GM23338 (cell line): ENCODE measurements at regions not wholly inside any gene's neighbourhood (a gene's known extent, or its start where the extent isn't known, plus 50 kb on each side); places are given as distances from the start of the nearest gene placed in this dataset.

ENCODE experiments used
- ATAC-seq: fragments of 200-7000 bp; cut with Tn5 transposase; 3 replicates; pipeline ENCODE4 v1.9.1; 2020
- DNase-seq: peaks from one replicate; pipeline ENCODE4 v3.0.0-alpha.2; 2015; ENCODE audit warnings: low spot score
- H2AFZ ChIP-seq: fragments of 200-600 bp; sonication (generic); 2 replicates; pipeline ENCODE4 v1.8.0; 2016; ENCODE audit warnings: antibody characterized with exemption, mild to moderate bottlenecking, moderate library complexity
- H3F3A ChIP-seq: fragments of 200-600 bp; sonication (generic); replicated peaks from 2 replicates; pipeline ENCODE4 v1.8.0; 2017; ENCODE audit warnings: antibody characterized with exemption, mixed run types, low read depth
- H3K27ac ChIP-seq: fragments of 200-600 bp; sonication (generic); 2 replicates; pipeline ENCODE4 v1.6.1; 2016; ENCODE audit warnings: low read depth
- H3K27me3 ChIP-seq: fragments of 200-600 bp; sonication (generic); 2 replicates; pipeline ENCODE4 v1.8.0; 2016; ENCODE audit warnings: mild to moderate bottlenecking, mixed run types, moderate library complexity; ENCODE audit not compliant: insufficient read depth
- H3K36me3 ChIP-seq: fragments of 200-600 bp; sonication (generic); 2 replicates; pipeline ENCODE4 v1.8.0; 2016; ENCODE audit warnings: mild to moderate bottlenecking; ENCODE audit not compliant: insufficient read depth
- H3K4me1 ChIP-seq: fragments of 200-600 bp; sonication (generic); 2 replicates; pipeline ENCODE4 v1.8.0; 2016; ENCODE audit warnings: mild to moderate bottlenecking, moderate library complexity; ENCODE audit not compliant: insufficient read depth
- H3K4me2 ChIP-seq: fragments of 200-600 bp; sonication (generic); 2 replicates; pipeline ENCODE4 v1.7.1; 2017; ENCODE audit warnings: mixed run types
- H3K4me3 ChIP-seq: fragments of 200-600 bp; sonication (generic); 2 replicates; pipeline ENCODE4 v1.6.1; 2016; ENCODE audit warnings: mixed run types
- H3K79me2 ChIP-seq: fragments of 200-600 bp; sonication (generic); replicated peaks from 2 replicates; pipeline ENCODE4 v1.8.0; 2017; ENCODE audit warnings: mild to moderate bottlenecking; ENCODE audit not compliant: insufficient read depth
- H3K9me2 ChIP-seq: fragments of 200-600 bp; sonication (generic); 2 replicates; pipeline ENCODE4 v1.8.0; 2017; ENCODE audit not compliant: insufficient read depth
- H4K20me1 ChIP-seq: fragments of 200-600 bp; sonication (generic); replicated peaks from 2 replicates; pipeline ENCODE4 v1.8.0; 2017; ENCODE audit warnings: mild to moderate bottlenecking; ENCODE audit not compliant: insufficient read depth
- H3K27ac Mint-ChIP-seq: 2 replicates; pipeline ENCODE4 v1.8.0; 2020; ENCODE audit warnings: inconsistent platforms, mild to moderate bottlenecking, moderate library complexity, mixed read lengths
- H3K27me3 Mint-ChIP-seq: 3 replicates; pipeline ENCODE4 v1.8.0; 2022; ENCODE audit warnings: low read depth, mild to moderate bottlenecking, moderate library complexity, mixed read lengths, inconsistent platforms; ENCODE audit not compliant: insufficient read depth, poor library complexity
- H3K36me3 Mint-ChIP-seq: 3 replicates; pipeline ENCODE4 v1.8.0; 2021; ENCODE audit warnings: low read depth, mild to moderate bottlenecking, inconsistent platforms, moderate library complexity, mixed read lengths
- H3K4me1 Mint-ChIP-seq: 3 replicates; pipeline ENCODE4 v1.8.0; 2020; ENCODE audit warnings: mild to moderate bottlenecking, inconsistent platforms, mixed read lengths
- H3K4me3 Mint-ChIP-seq: 3 replicates; pipeline ENCODE4 v1.8.0; 2021; ENCODE audit warnings: moderate library complexity, mild to moderate bottlenecking, inconsistent platforms, mixed read lengths
- H3K9me3 Mint-ChIP-seq: 3 replicates; pipeline ENCODE4 v1.8.0; 2020; ENCODE audit warnings: moderate library complexity, mild to moderate bottlenecking, inconsistent platforms, mixed read lengths
- CREB1 ChIP-seq: fragments of 250-450 bp; sonication (Bioruptor Pico); IDR thresholded peaks from 2 replicates; pipeline ENCODE4 v1.5.0; 2020; ENCODE audit warnings: low read depth, mild to moderate bottlenecking, moderate library complexity
- CTCF ChIP-seq, 2 experiments: fragments of 200-600 bp in 1 of 2; sonication (generic) in 1 of 2; conservative IDR thresholded peaks; 2 replicates each; pipeline versions ENCODE4 v1.5.1 to v1.6.1; 2016 to 2017; ENCODE audit warnings: antibody characterized with exemption in 2 of 2, low read depth in 2 of 2, mild to moderate bottlenecking in 2 of 2, moderate library complexity in 1 of 2
- ETS1 ChIP-seq: IDR thresholded peaks from 2 replicates; pipeline ENCODE4 v1.6.1; 2016; ENCODE audit warnings: antibody characterized with exemption
- EZH2 ChIP-seq: fragments of 200-600 bp; sonication (generic); IDR thresholded peaks from one replicate; pipeline ENCODE4 v1.8.0; 2017; ENCODE audit warnings: antibody characterized with exemption, mild to moderate bottlenecking, low read depth; ENCODE audit not compliant: unreplicated experiment
- EZH2phosphoT487 ChIP-seq: fragments of 200-600 bp; sonication (generic); IDR thresholded peaks from one replicate; pipeline ENCODE4 v1.8.1; 2018; ENCODE audit warnings: antibody characterized with exemption; ENCODE audit not compliant: unreplicated experiment
- JUNB ChIP-seq: IDR thresholded peaks from one replicate; pipeline ENCODE4 v1.6.1; 2016; ENCODE audit warnings: antibody characterized with exemption; ENCODE audit not compliant: unreplicated experiment
- POLR2AphosphoS5 ChIP-seq: IDR thresholded peaks from 2 replicates; pipeline ENCODE4 v1.6.1; 2016; ENCODE audit warnings: antibody characterized with exemption, low read depth
- REST ChIP-seq: IDR thresholded peaks from one replicate; pipeline ENCODE4 v1.6.1; 2018; ENCODE audit warnings: antibody characterized with exemption; ENCODE audit not compliant: unreplicated experiment
- ZNF114 ChIP-seq: fragments of 250-450 bp; sonication (Bioruptor Pico); IDR thresholded peaks from 2 replicates; pipeline ENCODE4 v1.5.0; 2020; ENCODE audit warnings: mild to moderate bottlenecking, moderate library complexity
- ZNF331 ChIP-seq: fragments of 250-450 bp; sonication (Bioruptor Pico); IDR thresholded peaks from 2 replicates; pipeline ENCODE4 v1.5.0; 2020; ENCODE audit warnings: low read depth, mild to moderate bottlenecking, moderate library complexity
- ZNF462 ChIP-seq: fragments of 250-450 bp; sonication (Bioruptor Pico); IDR thresholded peaks from 2 replicates; pipeline ENCODE4 v1.5.0; 2020; ENCODE audit warnings: mild to moderate bottlenecking, moderate library complexity

- H3K4me2 ChIP-seq, result no peak overlapping the region
- Mint-ChIP-seq H3K4me1 (no peaks in the 10 kb centered on the region; the same call in 2 of the 3 replicates), H3K27me3 (peaks cover 3% of the 10 kb centered on the region), H3K9me3 (peaks cover 43% of the 10 kb centered on the region), H3K36me3 (peaks cover 43% of the 10 kb centered on the region), H3K27ac (no peak overlapping the region), H3K4me3 (no peak overlapping the region)
- H2AFZ ChIP-seq, result peak overlapping the region; percentile 78
- no peak for ATAC-seq
- no peaks in the 10 kb centered on the region for H3K27me3 ChIP-seq
- H4K20me1 ChIP-seq, result no peaks in the 10 kb centered on the region
- TF ChIP-seq ZNF462 (CRISPR knock-in tag), result no peak
- no peak for TF ChIP-seq ZNF331 (CRISPR knock-in tag)
- no peak for TF ChIP-seq EZH2phosphoT487
- no peak for TF ChIP-seq EZH2
- no peak for TF ChIP-seq POLR2AphosphoS5
- no peak for TF ChIP-seq CREB1 (CRISPR knock-in tag)
- TF ChIP-seq REST, result no peak
- TF ChIP-seq JUNB, result no peak
- TF ChIP-seq CTCF (conservative IDR thresholded peaks at IDR 0.05; ENCODE audit: low read depth in 2 of 2), result no peak
- TF ChIP-seq ZNF114 (CRISPR knock-in tag), result no peak
- TF ChIP-seq ETS1, result no peak
- H3K9me2 ChIP-seq, result peaks cover 5% of the 10 kb centered on the region; the same call in 1 of the 2 replicates
- H3K4me3 ChIP-seq, result no peak overlapping the region
- peak; percentile 5 for DNase-seq
- no peaks in the 10 kb centered on the region for H3K4me1 ChIP-seq
- H3K79me2 ChIP-seq, result no peaks in the 10 kb centered on the region
- H3K36me3 ChIP-seq, result peaks cover 17% of the 10 kb centered on the region
- no peak overlapping the region for H3K27ac ChIP-seq
- no peaks in the 10 kb centered on the region for H3F3A ChIP-seq
These were observed 253.6 kb downstream of the THBS2 start for GRCh38 chr6:169000022-169000421.
